ENCODE measurements at regions not wholly inside any gene's neighbourhood (a gene's known extent, or its start where the extent isn't known, plus 50 kb on each side); places are given as distances from the start of the nearest gene placed in this dataset.

DNA sequence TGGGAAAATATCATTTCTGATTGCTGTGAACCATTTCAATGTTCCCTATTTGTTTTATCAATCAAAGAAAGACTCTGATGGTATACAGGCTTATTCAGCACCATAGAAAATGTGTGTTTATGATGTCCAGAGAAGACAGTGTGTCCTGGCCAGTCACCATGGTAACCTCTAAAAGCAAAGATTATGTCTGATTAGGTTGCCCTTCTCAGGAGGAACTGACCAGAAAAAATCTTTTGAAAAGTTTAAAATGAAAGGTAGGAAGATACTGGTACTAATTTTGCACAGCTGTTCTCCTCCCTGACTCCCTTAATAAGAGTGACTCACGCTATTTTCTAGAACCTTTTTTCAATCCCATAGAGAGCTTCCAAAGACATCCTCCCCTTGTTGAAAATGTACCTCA lies 391.8 kb upstream of the DCN start:
- Histone ChIP-seq H3K27ac (no peak overlapping the region), H3K9me3 (no peaks in the 10 kb centered on the region), H3K4me3 (no peak overlapping the region), H3K27me3 (no peaks in the 10 kb centered on the region), H3K36me3 (no peaks in the 10 kb centered on the region), H3K4me1 (no peaks in the 10 kb centered on the region)
- in situ Hi-C loops (cut with MboI; ENCODE audit: low pct_ligation_motif_present in 1 of 4, low pct_unique_long_range_greater_than_20kb in 1 of 4, low sequenced_read_pairs in 3 of 4) = no loop called here
- WGBS, 2 donors (ENCODE audit: low coverage in 1 of 2) = 84 to 100% methylated on average over 1 of the region's 1 CpG
- DNase-seq = no peak
- intact Hi-C loops (cut with DNase I; ENCODE audit: low total_unique reads) = no loop called here
- TF ChIP-seq, protein P1, sequence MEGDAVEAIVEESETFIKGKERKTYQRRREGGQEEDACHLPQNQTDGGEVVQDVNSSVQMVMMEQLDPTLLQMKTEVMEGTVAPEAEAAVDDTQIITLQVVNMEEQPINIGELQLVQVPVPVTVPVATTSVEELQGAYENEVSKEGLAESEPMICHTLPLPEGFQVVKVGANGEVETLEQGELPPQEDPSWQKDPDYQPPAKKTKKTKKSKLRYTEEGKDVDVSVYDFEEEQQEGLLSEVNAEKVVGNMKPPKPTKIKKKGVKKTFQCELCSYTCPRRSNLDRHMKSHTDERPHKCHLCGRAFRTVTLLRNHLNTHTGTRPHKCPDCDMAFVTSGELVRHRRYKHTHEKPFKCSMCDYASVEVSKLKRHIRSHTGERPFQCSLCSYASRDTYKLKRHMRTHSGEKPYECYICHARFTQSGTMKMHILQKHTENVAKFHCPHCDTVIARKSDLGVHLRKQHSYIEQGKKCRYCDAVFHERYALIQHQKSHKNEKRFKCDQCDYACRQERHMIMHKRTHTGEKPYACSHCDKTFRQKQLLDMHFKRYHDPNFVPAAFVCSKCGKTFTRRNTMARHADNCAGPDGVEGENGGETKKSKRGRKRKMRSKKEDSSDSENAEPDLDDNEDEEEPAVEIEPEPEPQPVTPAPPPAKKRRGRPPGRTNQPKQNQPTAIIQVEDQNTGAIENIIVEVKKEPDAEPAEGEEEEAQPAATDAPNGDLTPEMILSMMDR (IDR thresholded peaks at IDR 0.05) = no peak
- TF ChIP-seq POLR2AphosphoS5 (IDR thresholded peaks at IDR 0.05) (no peak), POLR2A (IDR thresholded peaks at IDR 0.05) (no peak), EP300 (IDR thresholded peaks at IDR 0.05; ENCODE audit: low read depth) (no peak)

DNA sequence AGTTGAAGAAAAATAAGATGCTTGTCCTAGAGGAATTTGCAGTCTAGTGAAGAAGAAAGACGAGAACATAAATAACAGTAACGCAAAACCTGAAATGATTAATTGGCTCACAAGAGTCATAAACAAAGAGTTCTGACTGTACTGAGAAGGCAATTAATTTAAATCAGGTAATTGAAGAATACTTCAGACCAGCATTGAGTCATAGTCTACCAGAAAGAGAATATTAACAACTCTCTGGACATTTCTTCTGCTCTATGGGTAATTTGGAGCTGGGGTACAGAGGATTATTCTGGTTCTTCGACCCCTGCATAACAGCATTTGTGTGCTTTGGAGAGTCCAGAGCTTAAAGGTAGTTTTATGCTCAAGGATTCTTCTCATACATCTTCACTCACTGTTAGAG lies 390.3 kb upstream of the DCN start:
- intact Hi-C loops (cut with DNase I; ENCODE audit: low total_unique reads) (no loop called here), in situ Hi-C loops (cut with MboI; ENCODE audit: low pct_ligation_motif_present in 1 of 4, low pct_unique_long_range_greater_than_20kb in 1 of 4, low sequenced_read_pairs in 3 of 4) (no loop called here)
- TF ChIP-seq POLR2AphosphoS5 (IDR thresholded peaks at IDR 0.05) = no peak
- TF ChIP-seq, protein P1 (IDR thresholded peaks at IDR 0.05) = no peak
- TF ChIP-seq EP300 (IDR thresholded peaks at IDR 0.05; ENCODE audit: low read depth) = no peak
- TF ChIP-seq POLR2A (IDR thresholded peaks at IDR 0.05) = no peak
- no peaks in the 10 kb centered on the region for H3K27me3 ChIP-seq
- H3K27ac ChIP-seq = no peak overlapping the region
- DNase-seq = no peak
- H3K9me3 ChIP-seq = no peaks in the 10 kb centered on the region
- H3K36me3 ChIP-seq = no peaks in the 10 kb centered on the region
- no peak overlapping the region for H3K4me3 ChIP-seq
- no peaks in the 10 kb centered on the region for H3K4me1 ChIP-seq
- WGBS, 2 donors (ENCODE audit: low coverage in 1 of 2) = 87 to 100% methylated on average over 3 of the region's 3 CpGs

DNA sequence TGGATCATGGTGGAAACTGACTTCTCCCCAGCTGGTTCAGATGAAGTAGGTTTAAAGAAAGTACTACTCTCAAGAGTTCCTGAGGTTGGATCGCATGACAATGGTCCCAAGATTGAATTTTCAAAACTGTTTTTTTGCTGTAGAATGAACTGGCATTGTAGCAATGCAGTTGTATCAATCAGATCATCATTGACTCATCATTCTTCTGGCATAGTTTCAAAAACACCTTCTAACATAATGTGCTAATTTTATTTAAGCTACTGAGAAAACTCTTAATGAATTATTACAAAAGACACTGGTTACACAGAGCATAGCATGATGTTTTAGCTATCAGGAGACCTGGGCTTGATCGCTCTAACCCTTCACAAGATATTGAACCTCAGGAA lies 384.5 kb upstream of the DCN start:
- TF ChIP-seq POLR2A (IDR thresholded peaks at IDR 0.05) (no peak), POLR2AphosphoS5 (IDR thresholded peaks at IDR 0.05) (no peak), EP300 (IDR thresholded peaks at IDR 0.05; ENCODE audit: low read depth) (no peak)
- TF ChIP-seq, protein P1 (IDR thresholded peaks at IDR 0.05) = no peak
- WGBS, 2 donors (ENCODE audit: low coverage in 1 of 2) = 93 to 100% methylated on average over 2 of the region's 2 CpGs
- intact Hi-C loops (cut with DNase I; ENCODE audit: low total_unique reads) = no loop called here
- no peak overlapping the region for H3K27ac ChIP-seq
- H3K9me3 ChIP-seq = no peaks in the 10 kb centered on the region
- H3K36me3 ChIP-seq = no peaks in the 10 kb centered on the region
- in situ Hi-C loops (cut with MboI; ENCODE audit: low pct_ligation_motif_present in 1 of 4, low pct_unique_long_range_greater_than_20kb in 1 of 4, low sequenced_read_pairs in 3 of 4) = no loop called here
- no peaks in the 10 kb centered on the region for H3K4me1 ChIP-seq
- no peak for DNase-seq
- no peak overlapping the region for H3K4me3 ChIP-seq
- no peaks in the 10 kb centered on the region for H3K27me3 ChIP-seq

DNA sequence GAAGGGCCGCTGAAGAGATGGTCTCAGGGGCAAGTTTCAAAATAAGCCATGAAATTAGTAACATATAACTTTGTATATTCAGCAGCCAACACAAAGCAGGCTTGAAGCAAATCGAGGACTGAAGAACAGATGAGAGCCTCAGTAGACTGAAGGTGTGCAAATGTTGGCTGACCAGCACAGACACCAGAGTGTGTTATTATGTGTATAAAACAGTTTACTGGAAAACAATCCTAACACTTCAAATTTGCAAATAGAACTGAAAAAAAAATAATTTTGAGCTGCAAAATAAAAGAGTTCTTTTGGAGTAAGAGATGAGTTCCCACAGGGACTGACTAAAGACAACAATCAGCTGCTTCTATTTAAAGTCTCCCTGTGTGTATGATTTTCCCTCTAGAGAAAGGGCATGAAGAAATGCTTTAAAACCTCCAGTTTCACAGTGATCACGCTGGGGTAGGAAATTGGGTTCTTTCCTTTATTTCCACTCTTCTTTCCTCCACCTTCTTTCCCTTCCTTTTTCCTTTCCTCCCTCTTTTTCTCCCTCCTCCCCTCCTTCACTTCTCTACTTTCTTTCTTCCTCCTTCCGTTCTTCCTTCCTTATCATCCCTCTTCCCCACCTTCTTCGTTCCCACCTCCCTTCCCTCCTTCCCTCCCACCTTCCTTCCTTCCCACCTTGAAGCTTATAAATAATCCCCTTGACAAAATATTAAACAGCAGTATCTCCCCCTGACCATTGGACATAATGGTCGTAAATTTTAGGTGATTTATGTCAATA lies 383.9 kb upstream of the DCN start:
- Histone ChIP-seq H3K36me3 (no peaks in the 10 kb centered on the region), H3K4me1 (no peaks in the 10 kb centered on the region), H3K27ac (no peak overlapping the region), H3K27me3 (no peaks in the 10 kb centered on the region), H3K4me3 (no peak overlapping the region), H3K9me3 (no peaks in the 10 kb centered on the region)
- no peak for TF ChIP-seq POLR2A (IDR thresholded peaks at IDR 0.05)
- TF ChIP-seq, protein P1 (IDR thresholded peaks at IDR 0.05) = no peak
- no peak for DNase-seq
- in situ Hi-C loops (cut with MboI; ENCODE audit: low pct_ligation_motif_present in 1 of 4, low pct_unique_long_range_greater_than_20kb in 1 of 4, low sequenced_read_pairs in 3 of 4) (no loop called here), intact Hi-C loops (cut with DNase I; ENCODE audit: low total_unique reads) (no loop called here)
- WGBS, 2 donors (ENCODE audit: low coverage in 1 of 2) = 80 to 93% methylated on average over 6 of the region's 6 CpGs
